GM19239 (cell line): ENCODE measurements at regions not wholly inside any gene's neighbourhood (a gene's known extent, or its start where the extent isn't known, plus 50 kb on each side); places are given as distances from the start of the nearest gene placed in this dataset.

Experiments used
- DNase-seq: peaks from one replicate; pipeline ENCODE4 v3.0.0; 2011; ENCODE audit warnings: low spot score; ENCODE audit not compliant: insufficient read length
- FAIRE-seq: peaks from 2 replicates; lab custom pipeline; 2011; peaks lifted over from hg19 to GRCh38; lab: Jason Lieb, UNC

DNA sequence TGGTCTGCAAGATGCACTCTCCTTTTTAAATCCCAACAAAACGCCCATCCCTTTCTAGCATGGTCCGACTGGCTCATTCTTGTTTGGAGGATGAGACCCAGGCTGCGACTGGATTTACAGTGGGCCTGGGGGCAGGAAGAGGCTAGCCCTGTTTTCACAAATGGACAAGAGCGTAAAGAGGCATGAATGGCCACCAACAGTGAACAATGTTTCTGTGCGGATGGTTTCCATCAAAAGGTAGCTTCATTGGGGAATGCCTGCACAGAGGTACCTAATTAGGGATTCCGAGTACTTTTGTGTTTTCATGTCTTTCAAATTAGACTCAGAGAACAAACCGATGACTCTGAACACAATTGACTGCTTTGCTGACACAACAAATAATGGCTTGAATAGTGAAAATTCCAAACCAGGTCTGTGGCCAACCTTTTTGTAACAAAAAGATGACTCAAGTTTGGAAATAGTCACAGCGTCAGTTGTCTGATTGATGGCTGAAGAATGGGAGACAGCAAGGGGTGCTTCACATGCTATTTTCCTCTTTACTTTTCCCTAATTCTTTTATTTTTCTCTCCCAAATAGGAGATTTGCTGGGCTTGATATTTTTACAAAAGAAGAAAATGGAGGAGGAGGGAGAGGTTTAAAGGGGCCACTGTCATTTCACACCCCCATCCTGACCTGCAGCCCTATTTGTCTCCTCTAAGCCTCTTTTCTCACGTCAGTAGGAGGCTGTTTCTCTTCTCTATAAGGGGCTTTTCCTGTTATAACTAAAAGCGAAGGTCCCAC lies 208.1 kb upstream of the S1PR3 start:
- DNase-seq = no peak

GRCh38 chr9:88783711-88784083 lies 207.6 kb upstream of the S1PR3 start:
- FAIRE-seq = no peak
- DNase-seq = no peak

More for the DNA sequence above, 208.1 kb upstream of the S1PR3 start:
- FAIRE-seq = no peak

DNA sequence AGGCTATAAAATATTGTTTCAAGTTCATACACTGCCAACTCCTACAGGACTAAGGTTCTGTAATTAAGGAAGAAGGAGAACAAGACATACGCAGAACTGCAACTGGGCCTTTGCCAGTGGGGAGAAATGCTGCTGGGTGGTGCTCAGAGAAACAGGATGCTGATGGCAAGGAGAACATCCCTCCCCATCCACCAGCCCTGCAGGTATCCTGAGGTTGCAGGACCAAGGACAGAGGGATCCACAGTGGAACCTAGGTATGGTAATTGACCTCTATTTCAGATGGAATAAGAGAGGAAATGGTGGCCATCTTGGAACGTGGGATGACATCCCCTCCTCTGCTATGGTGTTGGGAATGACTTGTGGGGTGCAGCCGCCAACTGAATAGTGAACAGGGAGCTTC lies 206.3 kb upstream of the S1PR3 start:
- no peak for FAIRE-seq
- no peak for DNase-seq

- no peak for FAIRE-seq
These were observed 204.8 kb upstream of the S1PR3 start for GRCh38 chr9:88786291-88787079.

DNA sequence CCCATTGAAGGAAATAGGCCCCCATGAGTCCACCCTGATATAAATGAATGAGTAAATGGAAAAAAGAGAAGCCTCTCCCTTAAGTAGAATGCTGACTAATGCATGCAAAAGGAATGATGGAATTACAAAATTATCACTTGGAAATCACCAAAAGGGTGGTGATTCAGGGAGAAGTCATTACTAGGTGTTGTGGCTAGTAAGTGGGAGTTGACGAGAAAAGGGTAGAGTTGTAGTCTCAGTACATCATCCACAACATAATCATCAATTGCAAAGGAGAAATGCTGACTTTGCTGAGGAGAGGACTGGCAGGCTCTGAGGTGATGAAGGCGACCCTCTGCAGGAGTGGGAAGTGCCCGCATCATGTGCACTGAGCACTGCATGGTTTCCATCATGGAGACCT lies 201.5 kb upstream of the S1PR3 start:
- no peak for DNase-seq
- FAIRE-seq = no peak

More at GRCh38 chr9:88786291-88787079, 204.8 kb upstream of the S1PR3 start:
- no peak for DNase-seq

- no peak for FAIRE-seq
These were observed 200.0 kb upstream of the S1PR3 start for GRCh38 chr9:88791105-88791805.

GRCh38 chr9:88792502-88792901 lies 198.8 kb upstream of the S1PR3 start:
- DNase-seq (no peak), FAIRE-seq (no peak)

More at GRCh38 chr9:88791105-88791805, 200.0 kb upstream of the S1PR3 start:
- DNase-seq = no peak

DNA sequence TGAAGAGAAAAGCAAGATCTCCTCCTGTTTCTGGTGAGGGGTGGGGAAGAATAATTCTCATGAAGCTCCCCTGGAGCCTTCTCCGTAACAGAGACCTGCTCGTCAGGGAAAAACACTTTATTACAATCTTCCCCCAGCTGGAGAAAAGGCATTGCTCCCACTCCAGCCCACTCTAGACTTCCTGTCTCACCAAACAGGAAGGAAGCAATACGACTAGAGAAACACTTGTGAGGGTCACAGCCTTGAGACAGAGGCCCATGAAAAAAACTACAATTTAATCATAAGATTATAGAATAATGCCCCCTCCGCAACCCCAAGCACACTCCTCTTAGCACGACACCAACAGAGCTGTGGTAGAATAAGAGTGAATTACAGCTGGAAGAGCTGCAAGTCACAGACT lies 197.2 kb upstream of the S1PR3 start:
- no peak for FAIRE-seq

GRCh38 chr9:88796947-88797346 lies 194.3 kb upstream of the S1PR3 start:
- no peak for DNase-seq
- no peak for FAIRE-seq

More for the DNA sequence above, 197.2 kb upstream of the S1PR3 start:
- DNase-seq = no peak

DNA sequence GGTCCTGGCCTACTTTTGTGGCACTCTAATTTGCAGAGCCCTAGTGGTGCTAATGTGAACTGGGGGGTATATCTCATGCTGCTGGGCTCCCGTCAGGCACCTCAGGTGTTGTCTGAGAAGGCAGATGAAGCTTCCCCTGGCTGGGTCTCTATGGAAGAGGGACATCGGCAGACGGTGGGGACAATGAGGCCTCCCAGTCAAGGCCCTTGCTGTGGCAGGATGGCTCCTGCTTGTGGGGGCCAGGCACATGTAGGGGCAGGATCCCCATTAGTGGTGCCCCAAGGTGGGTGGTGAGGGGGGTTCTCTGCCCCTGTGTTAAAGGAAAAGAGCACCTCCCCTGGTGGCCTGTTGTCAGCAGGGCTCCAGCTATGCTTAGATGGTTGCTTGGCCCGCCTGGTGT lies 192.8 kb upstream of the S1PR3 start:
- DNase-seq (no peak), FAIRE-seq (no peak)

DNA sequence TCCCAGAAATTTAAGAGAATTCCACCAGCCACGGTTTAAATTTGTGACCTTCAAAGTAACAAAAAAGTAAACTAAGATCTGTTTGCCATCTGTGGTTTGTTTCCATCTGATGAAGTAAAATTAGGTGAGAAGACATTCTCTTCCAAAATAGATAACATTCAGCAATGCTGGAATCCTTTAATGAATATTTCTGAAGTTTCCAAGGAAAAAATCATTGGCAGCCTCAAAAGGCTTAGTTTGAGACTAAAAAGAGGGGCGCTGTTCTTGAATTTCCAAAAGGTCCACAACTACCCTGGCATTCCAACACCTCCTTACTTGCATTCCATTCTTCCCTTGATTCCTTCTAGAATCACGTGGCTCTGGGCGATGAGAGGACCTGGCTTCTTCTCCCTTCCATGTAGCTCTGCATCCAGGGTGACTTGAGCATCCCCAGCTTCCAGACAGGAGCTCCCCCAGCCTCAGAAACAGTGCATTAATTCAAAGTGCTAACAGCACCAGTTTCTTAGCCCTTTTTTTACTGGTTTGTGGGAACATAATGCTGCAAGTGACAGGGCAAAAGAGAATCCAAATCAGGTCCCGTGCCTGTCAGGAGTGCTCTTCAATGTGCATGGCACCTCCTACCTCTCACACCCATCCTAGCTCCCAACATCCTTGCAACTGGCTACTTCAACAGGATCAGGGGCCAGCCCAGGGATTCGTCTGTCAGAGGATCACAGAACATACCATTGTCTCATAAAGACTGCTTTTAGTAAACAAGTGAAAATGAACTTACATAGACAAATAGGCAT lies 191.5 kb upstream of the S1PR3 start:
- DNase-seq (no peak), FAIRE-seq (no peak)

DNA sequence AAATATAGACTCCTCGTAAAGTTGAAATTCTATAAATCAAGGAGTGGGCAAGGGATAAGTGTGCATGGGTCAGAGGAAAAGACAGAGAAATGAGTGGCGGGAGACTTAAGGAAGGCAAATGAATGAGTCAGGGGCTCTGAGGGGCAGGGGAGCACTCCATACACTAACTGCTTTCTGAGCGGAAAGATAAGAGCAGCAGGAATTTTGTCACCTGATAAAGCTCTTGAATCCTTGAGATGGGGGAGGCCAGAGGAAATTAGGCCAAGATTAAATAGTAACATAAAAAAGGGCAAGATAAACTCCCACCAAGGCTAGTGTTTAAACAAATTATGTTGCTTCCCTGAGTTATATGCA lies 191.0 kb upstream of the S1PR3 start:
- no peak for FAIRE-seq
- no peak for DNase-seq

DNA sequence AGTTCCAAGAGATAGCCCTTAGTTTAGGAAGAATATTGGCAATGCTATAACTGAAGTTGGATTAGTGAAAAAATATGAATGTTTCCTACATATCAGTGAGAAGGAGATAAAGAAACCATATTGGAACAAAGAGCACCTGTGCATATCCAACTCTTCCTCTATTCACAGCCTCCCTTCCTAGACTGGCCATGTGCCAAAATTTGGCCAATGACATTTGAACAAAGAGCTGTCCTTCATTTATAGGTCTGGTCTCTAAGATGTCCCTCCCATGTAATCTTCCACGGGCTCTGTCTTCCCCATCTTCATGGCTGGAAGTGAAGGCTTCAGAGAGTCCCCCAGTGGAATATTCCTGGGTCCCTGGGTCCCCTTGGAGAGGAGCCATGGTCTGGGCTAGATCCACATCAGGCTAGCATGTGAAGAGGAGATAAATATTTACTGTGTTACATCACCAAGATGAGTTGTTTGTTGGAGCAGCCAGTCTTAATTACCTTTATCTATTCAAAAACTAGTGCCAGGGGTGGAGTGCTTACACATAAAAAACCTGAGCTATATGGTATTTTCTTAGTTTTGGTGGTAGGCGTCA lies 190.0 kb upstream of the S1PR3 start:
- no peak for FAIRE-seq
- no peak for DNase-seq

DNA sequence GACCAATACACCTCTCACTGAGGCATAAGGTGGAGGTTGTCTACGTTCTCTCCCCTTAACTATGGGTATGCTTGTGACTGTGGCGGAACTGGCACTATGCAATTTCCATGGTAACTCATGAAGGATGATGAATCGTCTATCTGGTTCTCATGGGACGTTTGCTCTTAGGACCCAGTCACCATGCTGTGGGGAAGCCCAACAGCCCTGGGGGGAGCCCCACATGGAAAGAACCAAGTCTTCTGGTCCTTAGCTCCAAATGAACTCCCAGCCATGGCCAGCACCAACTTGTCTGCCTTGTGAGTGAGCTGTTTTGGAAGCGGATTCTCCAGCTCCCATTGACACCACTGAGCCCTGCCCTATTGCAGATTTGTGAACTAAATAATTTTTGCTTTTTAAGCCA lies 188.7 kb upstream of the S1PR3 start:
- FAIRE-seq (no peak), DNase-seq (no peak)

DNA sequence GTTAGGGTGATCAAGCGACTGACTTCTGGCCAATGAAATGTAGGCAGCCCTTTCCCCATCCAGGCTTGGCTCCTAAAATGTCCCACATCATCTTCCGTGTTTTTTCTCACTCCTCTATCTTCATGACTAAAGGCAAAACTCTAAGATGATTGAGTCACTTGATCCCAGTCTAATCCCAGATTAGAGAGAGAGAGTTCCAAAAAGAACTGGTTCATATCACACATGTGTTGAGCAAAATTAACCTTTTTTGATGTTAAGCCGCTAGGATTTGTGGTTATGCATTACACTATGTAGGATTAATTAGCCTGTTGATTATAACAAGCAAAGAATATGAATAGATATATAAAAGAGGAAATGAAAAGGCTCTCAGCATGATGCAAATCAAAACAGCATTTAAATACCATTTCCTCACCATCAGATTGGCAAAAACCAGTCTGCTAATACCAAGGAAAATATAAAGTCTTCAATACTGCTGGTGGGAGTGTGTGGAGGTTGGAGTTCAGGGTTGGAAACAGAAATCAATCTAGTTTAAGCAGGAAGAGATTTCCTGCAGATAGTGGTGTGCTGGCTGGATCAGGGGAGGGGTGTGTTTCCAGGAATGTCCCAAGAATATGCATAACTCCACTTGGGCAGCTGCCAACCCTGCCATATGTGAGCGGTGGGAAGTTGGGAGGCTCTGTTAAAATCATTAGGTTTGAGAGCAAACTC lies 187.6 kb upstream of the S1PR3 start:
- FAIRE-seq = no peak
- DNase-seq = no peak

DNA sequence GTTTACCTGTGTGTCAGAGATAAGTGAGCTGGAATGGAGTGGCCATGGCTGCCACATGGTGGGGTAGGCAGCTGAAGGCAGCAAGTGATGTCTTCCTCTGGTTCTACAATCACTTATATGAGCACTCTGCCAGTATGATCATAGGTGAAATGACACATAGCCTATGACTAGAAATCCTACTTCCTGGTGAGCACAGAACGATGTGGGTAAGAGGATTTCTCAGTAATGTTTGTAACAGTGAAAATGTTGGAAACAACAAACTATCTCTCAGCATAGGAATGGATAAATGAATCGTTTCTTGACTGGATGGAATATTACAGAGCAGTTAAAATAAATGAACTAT lies 187.0 kb upstream of the S1PR3 start:
- DNase-seq = no peak
- FAIRE-seq = no peak

DNA sequence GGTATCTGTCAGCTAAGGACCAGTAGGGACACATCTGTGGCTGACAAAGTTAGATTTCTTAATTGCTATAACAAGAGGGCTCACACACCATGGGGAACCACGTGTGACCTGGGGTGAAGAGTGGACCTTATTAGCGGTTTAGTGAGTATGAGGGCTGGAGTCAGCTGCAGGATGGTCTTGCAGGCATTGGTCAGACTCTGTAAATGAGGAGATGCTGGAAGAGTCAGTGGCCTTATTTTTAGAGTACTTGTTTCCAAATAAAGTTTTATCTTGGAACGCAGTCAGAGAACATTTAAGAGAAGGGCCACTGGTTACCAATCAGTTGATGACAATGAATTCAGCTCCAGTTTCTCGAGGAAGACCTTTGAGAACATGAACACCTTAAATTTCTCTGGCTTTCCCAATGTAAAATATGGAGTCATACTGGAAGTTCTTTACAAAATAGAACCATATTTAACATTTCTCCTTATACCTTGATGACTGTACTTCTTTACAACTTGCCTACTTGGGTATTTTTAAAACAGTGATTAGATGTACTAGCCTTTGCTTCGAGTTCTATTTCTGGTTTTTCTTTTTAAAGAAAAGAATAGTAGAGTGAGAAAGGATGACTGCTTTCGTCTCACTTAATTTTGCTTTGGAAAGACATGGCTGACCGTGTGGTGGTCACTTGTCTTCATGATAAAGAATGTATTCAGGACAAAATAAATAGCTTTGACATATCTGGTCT lies 185.9 kb upstream of the S1PR3 start:
- FAIRE-seq = no peak
- no peak for DNase-seq

- DNase-seq (no peak), FAIRE-seq (no peak)
These were observed 183.8 kb upstream of the S1PR3 start for GRCh38 chr9:88807426-88807825.
